Naive thymus-derived CD8-positive, alpha-beta T cell (primary cell): ENCODE measurements at regions not wholly inside any gene's neighbourhood (a gene's known extent, or its start where the extent isn't known, plus 50 kb on each side); places are given as distances from the start of the nearest gene placed in this dataset.

Experiments
- ATAC-seq, 2 donors: fragments of 150-1000 bp; cut with Tn5 transposase in 1 of 2; sonication (Bioruptor Pico), chemical (Tn5 transposase) in 1 of 2; 1 replicate in 1 of 2; 2 replicates in 1 of 2; pipeline ENCODE4 v1.10.0; 2021; ENCODE audit warnings: mild to moderate bottlenecking in 2 of 2, moderate library complexity in 2 of 2
- POLR2A ChIA-PET: fragments of 350-600 bp; sonication (Branson Sonifier 250); formaldehyde crosslinking; loops from one replicate; lab custom pipeline; 2021; ENCODE audit warnings: antibody characterized with exemption; lab: Charles Lee
- DNase-seq, 10 donors: peaks; one replicate each; pipeline versions ENCODE4 v3.0.0 to v3.0.0-alpha.2; 2020 to 2022
- H3K27ac Mint-ChIP-seq, 10 donors: one replicate each; pipeline ENCODE4 v1.8.0; 2020 to 2022; ENCODE audit warnings: mild to moderate bottlenecking in 10 of 10, mixed read lengths in 10 of 10, moderate library complexity in 4 of 10, inconsistent platforms in 1 of 10
- H3K27me3 Mint-ChIP-seq, 5 donors: one replicate each; pipeline ENCODE4 v1.8.0; 2021 to 2022; ENCODE audit warnings: mixed read lengths in 5 of 5
- H3K36me3 Mint-ChIP-seq, 3 donors: one replicate each; pipeline ENCODE4 v1.8.0; 2020 to 2022; ENCODE audit warnings: mixed read lengths in 3 of 3, mild to moderate bottlenecking in 2 of 3, inconsistent platforms in 1 of 3
- H3K4me1 Mint-ChIP-seq, 4 donors: one replicate each; pipeline ENCODE4 v1.8.0; 2021 to 2022; ENCODE audit warnings: mixed read lengths in 4 of 4
- H3K4me3 Mint-ChIP-seq, 10 donors: one replicate each; pipeline ENCODE4 v1.8.0; 2020 to 2022; ENCODE audit warnings: mild to moderate bottlenecking in 10 of 10, mixed read lengths in 10 of 10, moderate library complexity in 6 of 10, inconsistent platforms in 1 of 10
- H3K9me3 Mint-ChIP-seq, 9 donors: one replicate each; pipeline ENCODE4 v1.8.0; 2020 to 2022; ENCODE audit warnings: mixed read lengths in 9 of 9, mild to moderate bottlenecking in 3 of 9, inconsistent platforms in 1 of 9, moderate library complexity in 1 of 9

- DNase-seq = no peak
- H3K4me1 Mint-ChIP-seq = no peaks in the 10 kb centered on the region
Measured at GRCh38 chr11:131064373-131064991, 148.2 kb upstream of the SNX19 start.

DNA sequence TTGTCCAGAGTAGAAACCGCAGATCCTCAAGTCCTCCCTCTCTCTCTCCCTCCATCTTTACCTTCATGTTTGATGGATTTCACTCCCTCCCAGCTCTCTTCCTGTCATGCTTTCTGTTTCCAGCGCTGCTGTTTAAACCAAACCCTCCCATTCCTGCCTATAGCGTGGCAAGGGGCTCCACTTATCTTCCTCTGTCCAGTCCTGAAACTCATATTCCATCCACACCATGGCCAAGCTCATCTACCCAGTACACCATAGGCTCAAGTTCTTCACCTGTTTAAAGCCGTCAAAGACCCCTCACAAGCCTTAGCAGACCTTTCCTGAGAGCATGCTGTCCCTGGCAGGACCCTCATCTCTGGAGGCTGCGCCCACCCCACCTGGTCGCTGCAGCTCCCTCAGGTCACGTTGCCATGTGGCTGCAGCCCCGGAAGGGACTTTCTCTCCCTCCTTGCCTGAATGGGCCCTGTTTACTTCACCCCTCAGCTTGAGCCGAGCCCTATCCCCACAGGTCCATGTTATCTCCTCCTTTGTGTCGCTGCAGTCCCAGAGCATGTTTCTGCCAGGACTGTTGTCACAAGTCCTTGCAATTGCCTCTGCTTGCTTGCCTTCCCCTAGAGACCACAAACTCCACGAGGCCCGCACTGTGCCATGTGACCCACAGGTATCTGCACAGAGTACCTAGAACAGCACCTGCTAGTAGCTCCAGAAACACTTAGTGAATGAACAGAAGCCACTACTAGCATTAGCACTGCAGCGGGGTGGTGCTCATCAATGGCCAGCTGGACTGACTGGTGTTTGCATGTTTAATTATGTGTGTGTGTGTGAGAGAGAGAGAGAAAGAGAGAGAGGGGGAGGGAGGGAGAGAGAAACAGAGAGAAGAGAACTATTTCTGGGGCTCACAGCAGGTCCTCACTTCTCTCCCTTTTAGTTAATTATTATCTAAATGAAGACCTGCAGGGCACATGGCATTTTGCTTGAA lies 149.4 kb upstream of the SNX19 start:
- Mint-ChIP-seq H3K36me3 (no peaks in the 10 kb centered on the region), H3K4me1 (no peaks in the 10 kb centered on the region), H3K4me3 (no peak overlapping the region), H3K27me3 (peaks cover 5 to 42% (median 20%) of the 10 kb centered on the region in 5 donors), H3K9me3 (no peaks in the 10 kb centered on the region), H3K27ac (no peak overlapping the region)
- ATAC-seq = no peak
- DNase-seq = no peak
- POLR2A ChIA-PET = no interaction called here

More at GRCh38 chr11:131064373-131064991, 148.2 kb upstream of the SNX19 start:
- no peak overlapping the region for H3K27ac Mint-ChIP-seq
- peaks cover 5 to 42% (median 20%) of the 10 kb centered on the region in 5 donors for H3K27me3 Mint-ChIP-seq
- no peak overlapping the region for H3K4me3 Mint-ChIP-seq
- no peaks in the 10 kb centered on the region for H3K9me3 Mint-ChIP-seq
- POLR2A ChIA-PET = no interaction called here
- no peaks in the 10 kb centered on the region for H3K36me3 Mint-ChIP-seq
- no peak for ATAC-seq

- Mint-ChIP-seq H3K36me3 (no peaks in the 10 kb centered on the region), H3K27ac (no peak overlapping the region), H3K9me3 (peaks cover 0 to 2% (median 0%) of the 10 kb centered on the region in 9 donors), H3K27me3 (peaks cover 5 to 42% (median 20%) of the 10 kb centered on the region in 5 donors), H3K4me1 (no peaks in the 10 kb centered on the region), H3K4me3 (no peak overlapping the region)
- POLR2A ChIA-PET = no interaction called here
- no peak for DNase-seq
- no peak for ATAC-seq
Measured at GRCh38 chr11:131066551-131066950, 150.3 kb upstream of the SNX19 start.

DNA sequence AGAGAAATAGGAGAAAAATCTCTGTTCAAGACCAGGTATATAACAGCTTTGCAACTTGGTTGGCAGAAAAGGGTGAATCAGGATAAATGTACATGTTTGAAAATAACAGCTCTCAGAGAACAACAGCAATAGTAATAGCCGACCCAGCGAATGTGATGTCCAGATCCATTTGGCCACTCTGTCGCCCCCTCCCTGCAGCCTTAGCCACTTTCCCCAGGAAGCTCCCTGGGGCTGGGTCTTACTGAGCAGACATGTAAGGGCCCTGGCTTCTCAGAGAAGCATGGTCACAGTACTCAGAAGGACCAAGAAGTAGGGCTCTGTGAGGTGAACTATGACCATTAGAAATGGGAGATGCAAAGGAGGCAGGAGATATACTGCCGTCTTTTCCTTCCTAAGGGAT lies 154.1 kb upstream of the SNX19 start:
- Mint-ChIP-seq H3K27ac (no peak overlapping the region), H3K4me3 (no peak overlapping the region), H3K27me3 (peaks cover 3 to 22% (median 14%) of the 10 kb centered on the region in 5 donors), H3K36me3 (no peaks in the 10 kb centered on the region), H3K9me3 (peaks cover 0 to 2% (median 0%) of the 10 kb centered on the region in 9 donors), H3K4me1 (no peaks in the 10 kb centered on the region)
- POLR2A ChIA-PET = no interaction called here
- no peak for ATAC-seq
- DNase-seq = no peak

DNA sequence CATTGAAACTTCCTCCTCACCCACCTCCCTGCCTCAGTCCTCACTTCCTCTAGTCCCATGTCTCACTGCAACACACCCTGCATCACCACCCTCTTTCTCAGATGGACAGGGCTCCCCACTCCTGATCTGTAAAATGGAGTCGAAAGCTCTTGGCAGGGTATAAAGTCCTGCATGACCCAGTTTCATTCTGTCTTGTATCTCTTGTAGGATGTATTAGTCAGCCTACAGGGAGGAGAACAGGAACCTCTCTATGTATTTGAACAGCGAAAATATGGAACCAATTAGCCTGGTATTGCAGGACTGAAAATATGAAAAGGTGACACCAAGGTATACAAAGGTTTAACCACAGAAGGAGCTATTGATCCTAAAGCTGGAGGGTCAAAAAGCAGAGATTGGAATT lies 156.9 kb upstream of the SNX19 start:
- Mint-ChIP-seq H3K36me3 (no peaks in the 10 kb centered on the region), H3K9me3 (peaks cover 0 to 9% (median 0%) of the 10 kb centered on the region in 9 donors), H3K4me3 (no peak overlapping the region), H3K27me3 (peaks cover 0 to 16% (median 0%) of the 10 kb centered on the region in 5 donors), H3K4me1 (no peaks in the 10 kb centered on the region), H3K27ac (no peak overlapping the region)
- ATAC-seq (no peak), DNase-seq (no peak)
- POLR2A ChIA-PET = no interaction called here

DNA sequence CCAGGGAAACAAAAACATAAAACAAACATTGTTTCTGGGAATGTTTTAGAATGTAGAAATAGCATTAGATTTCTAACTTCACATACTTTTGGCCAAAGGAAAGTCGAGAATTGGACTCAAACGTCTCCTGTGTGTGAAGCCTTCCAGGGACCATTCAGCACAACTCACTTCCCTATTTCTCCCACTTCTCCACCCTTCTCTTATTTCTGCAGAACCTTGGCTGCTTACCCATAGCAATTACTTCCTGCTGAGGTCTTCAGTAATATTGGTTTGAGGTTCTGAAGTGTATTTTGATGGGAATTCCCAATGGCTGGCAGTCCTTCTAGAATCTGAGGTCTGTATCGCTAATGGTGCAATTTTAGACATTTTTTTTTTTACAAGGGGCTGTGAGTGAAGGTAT lies 158.3 kb upstream of the SNX19 start:
- H3K4me3 Mint-ChIP-seq = no peak overlapping the region
- peaks cover 0 to 16% (median 0%) of the 10 kb centered on the region in 5 donors for H3K27me3 Mint-ChIP-seq
- no peak for ATAC-seq
- POLR2A ChIA-PET = no interaction called here
- no peaks in the 10 kb centered on the region for H3K4me1 Mint-ChIP-seq
- DNase-seq = no peak
- H3K36me3 Mint-ChIP-seq = no peaks in the 10 kb centered on the region
- no peak overlapping the region for H3K27ac Mint-ChIP-seq
- peaks cover 0 to 9% (median 0%) of the 10 kb centered on the region in 9 donors for H3K9me3 Mint-ChIP-seq

DNA sequence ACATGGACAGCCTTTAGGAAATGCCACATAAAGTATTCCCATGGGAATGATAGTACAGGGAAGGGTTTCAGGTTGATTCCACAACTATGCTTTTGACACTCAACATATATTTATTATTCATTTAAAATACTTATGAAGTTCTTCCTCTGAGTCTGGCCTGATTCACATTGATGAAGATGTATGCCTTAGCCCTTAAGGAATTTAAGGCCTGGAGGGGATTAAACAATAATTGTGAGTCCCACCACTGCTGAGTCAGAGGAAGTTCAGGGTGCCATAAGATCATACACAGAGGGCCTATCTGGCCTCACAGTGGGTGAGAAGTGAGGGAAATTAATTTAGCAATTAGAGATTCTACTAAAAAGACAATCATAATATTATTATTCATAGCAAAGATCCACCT lies 161.1 kb upstream of the SNX19 start:
- Mint-ChIP-seq H3K4me1 (no peaks in the 10 kb centered on the region), H3K9me3 (peaks cover 0 to 17% (median 2%) of the 10 kb centered on the region in 9 donors), H3K27me3 (peaks cover 0 to 16% (median 0%) of the 10 kb centered on the region in 5 donors), H3K27ac (no peak overlapping the region), H3K36me3 (peaks cover 0 to 3% (median 0%) of the 10 kb centered on the region in 3 donors), H3K4me3 (no peak overlapping the region)
- ATAC-seq (no peak), DNase-seq (no peak)
- POLR2A ChIA-PET = no interaction called here

- peaks cover 0 to 16% (median 0%) of the 10 kb centered on the region in 5 donors for H3K27me3 Mint-ChIP-seq
- no peak for DNase-seq
- H3K4me3 Mint-ChIP-seq = no peak overlapping the region
- peaks cover 0 to 17% (median 2%) of the 10 kb centered on the region in 9 donors for H3K9me3 Mint-ChIP-seq
- no peak for ATAC-seq
- no peaks in the 10 kb centered on the region for H3K4me1 Mint-ChIP-seq
- peaks cover 0 to 10% (median 0%) of the 10 kb centered on the region in 3 donors for H3K36me3 Mint-ChIP-seq
- POLR2A ChIA-PET = no interaction called here
- no peak overlapping the region for H3K27ac Mint-ChIP-seq
Measured at GRCh38 chr11:131079036-131079435, 162.8 kb upstream of the SNX19 start.

GRCh38 chr11:131089727-131090245 lies 173.5 kb upstream of the SNX19 start:
- no peak overlapping the region for H3K4me3 Mint-ChIP-seq
- no peak overlapping the region for H3K27ac Mint-ChIP-seq
- no peaks in the 10 kb centered on the region for H3K4me1 Mint-ChIP-seq
- peaks cover 0 to 18% (median 3%) of the 10 kb centered on the region in 5 donors for H3K27me3 Mint-ChIP-seq
- POLR2A ChIA-PET = no interaction called here
- DNase-seq (no peak), ATAC-seq (no peak)
- peaks cover 0 to 12% (median 0%) of the 10 kb centered on the region in 3 donors for H3K36me3 Mint-ChIP-seq
- peaks cover 0 to 27% (median 11%) of the 10 kb centered on the region in 9 donors for H3K9me3 Mint-ChIP-seq

DNA sequence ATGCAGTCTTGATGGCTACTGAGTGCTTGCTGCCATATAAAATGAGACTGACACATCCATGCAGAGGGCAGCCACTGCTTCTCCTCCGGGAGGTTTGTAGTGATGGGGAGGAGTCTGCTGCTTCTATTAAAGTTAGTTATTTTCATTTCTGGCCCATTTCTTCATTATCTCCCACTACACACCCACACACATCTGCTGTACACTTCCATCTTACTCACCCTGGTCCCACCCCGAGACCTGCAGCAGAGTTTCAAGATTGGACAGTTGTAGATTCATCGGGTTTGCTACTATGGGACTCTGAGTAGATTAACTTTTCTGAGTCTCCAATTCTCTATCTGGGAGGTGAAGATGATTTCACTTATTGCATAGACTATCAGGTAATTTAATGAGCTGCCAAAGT lies 176.2 kb upstream of the SNX19 start:
- H3K9me3 Mint-ChIP-seq = peaks cover 0 to 5% (median 2%) of the 10 kb centered on the region in 9 donors
- H3K27me3 Mint-ChIP-seq = peaks cover 0 to 18% (median 1%) of the 10 kb centered on the region in 5 donors
- H3K27ac Mint-ChIP-seq = no peak overlapping the region
- no peaks in the 10 kb centered on the region for H3K36me3 Mint-ChIP-seq
- DNase-seq = no peak
- POLR2A ChIA-PET = no interaction called here
- no peaks in the 10 kb centered on the region for H3K4me1 Mint-ChIP-seq
- H3K4me3 Mint-ChIP-seq = no peak overlapping the region
- no peak for ATAC-seq

- no peak for ATAC-seq
- Mint-ChIP-seq H3K27me3 (peaks cover 0 to 8% (median 1%) of the 10 kb centered on the region in 5 donors), H3K4me1 (no peaks in the 10 kb centered on the region), H3K27ac (no peak overlapping the region), H3K9me3 (peaks cover 0 to 2% (median 0%) of the 10 kb centered on the region in 9 donors), H3K4me3 (no peak overlapping the region), H3K36me3 (no peaks in the 10 kb centered on the region)
- no peak for DNase-seq
- POLR2A ChIA-PET = no interaction called here
Measured at GRCh38 chr11:131094827-131095226, 178.5 kb upstream of the SNX19 start.

DNA sequence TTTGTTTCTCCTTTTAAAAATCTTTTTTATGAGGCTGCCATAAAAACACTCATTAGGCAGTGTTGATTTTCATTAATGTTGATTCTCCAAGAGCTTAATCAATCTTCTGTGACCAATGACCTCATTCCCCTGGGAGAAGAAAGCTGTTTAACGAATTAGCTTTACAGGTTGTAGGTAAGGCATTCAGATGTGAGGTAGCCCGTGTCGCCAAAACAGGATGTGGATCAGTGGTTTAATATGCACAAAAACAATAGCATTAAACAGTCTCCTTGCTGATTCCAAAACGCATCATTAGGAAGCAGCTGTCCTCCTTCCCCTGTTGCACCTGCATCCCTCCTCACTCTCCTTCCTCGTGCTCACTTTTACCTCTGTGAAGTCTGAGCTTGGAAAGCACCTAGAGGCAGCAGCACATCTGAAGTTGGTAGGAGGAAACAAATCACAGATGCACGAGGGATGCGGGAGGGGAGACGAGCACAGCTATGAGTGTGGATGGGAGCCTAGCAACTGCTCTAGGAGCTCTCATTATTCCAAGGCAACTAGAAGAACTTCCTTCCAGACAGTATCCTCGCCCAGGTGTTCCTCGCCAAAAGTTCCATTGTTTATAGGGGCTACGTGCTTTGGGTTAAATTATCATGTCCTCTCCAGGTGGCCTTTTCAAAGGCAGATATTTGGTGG lies 179.4 kb upstream of the SNX19 start:
- H3K27me3 Mint-ChIP-seq = peaks cover 0 to 5% (median 1%) of the 10 kb centered on the region in 5 donors
- no peaks in the 10 kb centered on the region for H3K4me1 Mint-ChIP-seq
- POLR2A ChIA-PET = no interaction called here
- no peak for DNase-seq
- H3K36me3 Mint-ChIP-seq = no peaks in the 10 kb centered on the region
- H3K27ac Mint-ChIP-seq = no peak overlapping the region
- no peak overlapping the region for H3K4me3 Mint-ChIP-seq
- peaks cover 0 to 2% (median 0%) of the 10 kb centered on the region in 9 donors for H3K9me3 Mint-ChIP-seq
- ATAC-seq = no peak
